ENCODE measurements at regions not wholly inside any gene's neighbourhood (a gene's known extent, or its start where the extent isn't known, plus 50 kb on each side); places are given as distances from the start of the nearest gene placed in this dataset.

DNA sequence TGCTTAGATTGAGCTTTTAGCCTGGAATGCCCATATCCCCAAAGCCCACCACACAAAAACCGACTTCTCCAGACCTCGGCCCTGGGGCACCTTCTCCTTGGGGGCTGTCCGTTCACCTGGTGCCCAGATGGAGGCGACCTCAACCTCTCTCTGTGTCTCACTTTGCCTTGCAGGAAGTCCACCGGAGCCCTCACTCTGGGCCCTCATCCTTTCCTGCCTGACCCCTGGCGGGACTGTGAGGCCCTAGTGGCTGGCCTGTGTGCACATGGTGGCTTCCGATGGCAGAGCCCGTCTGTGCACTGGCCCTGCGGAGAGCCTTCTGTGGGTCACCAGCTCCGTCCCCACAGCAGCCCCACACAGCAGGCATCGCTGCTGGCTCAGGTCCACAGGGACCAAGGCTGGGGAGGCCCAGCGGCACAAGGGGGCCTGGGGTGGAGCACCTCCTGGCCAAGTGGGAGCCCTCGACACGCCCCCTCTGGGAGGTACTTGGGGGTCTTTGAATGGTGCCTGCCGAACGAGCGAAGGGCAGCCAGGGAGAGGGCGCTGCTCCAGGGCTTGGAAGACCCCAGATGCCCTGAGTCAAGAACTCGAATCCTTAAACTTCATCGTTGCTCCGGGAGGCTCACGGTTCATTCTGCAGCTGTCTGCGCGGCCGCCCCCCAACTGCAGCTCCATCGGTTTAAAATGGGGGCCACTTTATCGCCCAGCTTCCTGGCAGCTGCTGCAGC, 97.2 kb upstream of the ADRA2C start:
- Histone ChIP-seq H3K4me3 (ENCODE audit: low read length) (no peak overlapping the region), H3K27ac (ENCODE audit: low read depth in 1 of 2, low read length in 2 of 2) (no peak overlapping the region), H3K27me3 (ENCODE audit: control insufficient read depth in 1 of 2, insufficient read depth in 2 of 2, low read length in 2 of 2) (peaks cover 0 to 3% of the 10 kb centered on the region in 2 experiments), H3K9me3 (ENCODE audit: control insufficient read depth in 1 of 2, insufficient read depth in 1 of 2, low read length in 2 of 2) (peaks cover 0 to 39% of the 10 kb centered on the region in 2 experiments), H3K4me1 (ENCODE audit: insufficient read depth, low read length) (no peaks in the 10 kb centered on the region), H3K36me3 (ENCODE audit: insufficient read depth, low read length) (no peaks in the 10 kb centered on the region)
- no peak overlapping the region for H3K27ac Mint-ChIP-seq
- H3K4me3 Mint-ChIP-seq, result no peak overlapping the region
- intact Hi-C loops (cut with DNase I, micrococcal nuclease), result no loop called here
- TF ChIP-seq, protein P1, sequence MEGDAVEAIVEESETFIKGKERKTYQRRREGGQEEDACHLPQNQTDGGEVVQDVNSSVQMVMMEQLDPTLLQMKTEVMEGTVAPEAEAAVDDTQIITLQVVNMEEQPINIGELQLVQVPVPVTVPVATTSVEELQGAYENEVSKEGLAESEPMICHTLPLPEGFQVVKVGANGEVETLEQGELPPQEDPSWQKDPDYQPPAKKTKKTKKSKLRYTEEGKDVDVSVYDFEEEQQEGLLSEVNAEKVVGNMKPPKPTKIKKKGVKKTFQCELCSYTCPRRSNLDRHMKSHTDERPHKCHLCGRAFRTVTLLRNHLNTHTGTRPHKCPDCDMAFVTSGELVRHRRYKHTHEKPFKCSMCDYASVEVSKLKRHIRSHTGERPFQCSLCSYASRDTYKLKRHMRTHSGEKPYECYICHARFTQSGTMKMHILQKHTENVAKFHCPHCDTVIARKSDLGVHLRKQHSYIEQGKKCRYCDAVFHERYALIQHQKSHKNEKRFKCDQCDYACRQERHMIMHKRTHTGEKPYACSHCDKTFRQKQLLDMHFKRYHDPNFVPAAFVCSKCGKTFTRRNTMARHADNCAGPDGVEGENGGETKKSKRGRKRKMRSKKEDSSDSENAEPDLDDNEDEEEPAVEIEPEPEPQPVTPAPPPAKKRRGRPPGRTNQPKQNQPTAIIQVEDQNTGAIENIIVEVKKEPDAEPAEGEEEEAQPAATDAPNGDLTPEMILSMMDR (IDR thresholded peaks at IDR 0.05), result no peak
- CTCF ChIA-PET, result no interaction called here
- DNase-seq, result no peak
- H3K4me1 Mint-ChIP-seq (ENCODE audit: low read depth), result no peaks in the 10 kb centered on the region
- H3K27me3 Mint-ChIP-seq, result peaks cover 12% of the 10 kb centered on the region
- ATAC-seq (ENCODE audit: poor library complexity), result no peak
- no peaks in the 10 kb centered on the region for H3K36me3 Mint-ChIP-seq (ENCODE audit: low read depth)
- peaks cover 4% of the 10 kb centered on the region for H3K9me3 Mint-ChIP-seq
- POLR2A ChIA-PET, result no interaction called here

DNA sequence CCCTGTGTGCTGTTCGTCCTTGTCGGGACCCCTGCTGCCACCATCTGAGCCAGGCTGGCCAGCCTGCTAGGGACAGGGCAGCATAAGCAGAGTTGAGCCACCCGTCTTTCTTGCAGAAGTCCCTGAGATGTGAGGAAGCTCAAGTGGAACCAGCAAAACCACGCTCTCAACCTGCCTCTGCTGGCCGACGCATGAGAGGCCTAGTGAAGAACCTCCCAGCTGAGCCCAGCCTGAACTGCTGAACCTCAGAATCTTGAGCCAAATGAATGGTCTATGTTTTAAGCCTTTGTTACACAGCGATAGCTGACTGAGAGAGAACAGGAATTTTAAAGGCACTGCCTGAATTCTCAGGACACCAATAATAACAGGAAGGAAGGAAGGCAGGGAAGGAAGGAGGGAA, 98.9 kb upstream of the ADRA2C start:
- DNase-seq (no peak), ATAC-seq (ENCODE audit: poor library complexity) (no peak)

DNA sequence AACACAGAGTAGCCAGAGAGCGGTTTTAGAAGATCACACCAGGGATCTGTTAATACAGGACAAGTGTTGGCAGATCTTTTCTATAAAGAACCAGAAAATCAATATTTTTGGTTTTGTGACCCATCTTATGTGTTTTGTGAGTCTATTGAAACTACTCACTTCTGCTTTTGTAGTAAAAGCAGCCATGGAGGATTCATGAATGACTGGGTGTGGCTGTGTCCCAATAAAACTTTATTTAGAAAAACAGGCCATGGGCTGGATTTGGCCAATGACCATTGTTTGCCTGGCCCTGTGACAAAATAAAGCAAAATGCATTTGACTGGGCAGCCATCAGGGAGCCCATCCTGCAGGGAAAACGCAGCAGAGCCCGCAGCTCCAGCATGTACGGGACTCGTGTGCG, 99.9 kb upstream of the ADRA2C start:
- no peak for ATAC-seq (ENCODE audit: poor library complexity)
- intact Hi-C loops (cut with DNase I, micrococcal nuclease), result no loop called here

More for the DNA sequence above, 98.9 kb upstream of the ADRA2C start:
- Histone ChIP-seq H3K27me3 (ENCODE audit: control insufficient read depth in 1 of 2, insufficient read depth in 2 of 2, low read length in 2 of 2) (peaks cover 0 to under 1% of the 10 kb centered on the region in 2 experiments), H3K4me1 (ENCODE audit: insufficient read depth, low read length) (no peaks in the 10 kb centered on the region), H3K27ac (ENCODE audit: low read depth in 1 of 2, low read length in 2 of 2) (no peak overlapping the region), H3K36me3 (ENCODE audit: insufficient read depth, low read length) (no peaks in the 10 kb centered on the region), H3K9me3 (ENCODE audit: control insufficient read depth in 1 of 2, insufficient read depth in 1 of 2, low read length in 2 of 2) (peaks cover 0 to 30% of the 10 kb centered on the region in 2 experiments), H3K4me3 (ENCODE audit: low read length) (no peak overlapping the region)
- Mint-ChIP-seq H3K27me3 (peaks cover 11% of the 10 kb centered on the region), H3K9me3 (peaks cover 2% of the 10 kb centered on the region), H3K27ac (no peak overlapping the region), H3K4me3 (no peak overlapping the region), H3K36me3 (ENCODE audit: low read depth) (no peaks in the 10 kb centered on the region), H3K4me1 (ENCODE audit: low read depth) (no peaks in the 10 kb centered on the region)
- intact Hi-C loops (cut with DNase I, micrococcal nuclease), result no loop called here
- CTCF ChIA-PET, result no interaction called here
- POLR2A ChIA-PET, result no interaction called here
- TF ChIP-seq, protein P1 (IDR thresholded peaks at IDR 0.05), result no peak

More for the DNA sequence above, 99.9 kb upstream of the ADRA2C start:
- no peak for DNase-seq
- CTCF ChIA-PET, result no interaction called here
- Histone ChIP-seq H3K27ac (ENCODE audit: low read depth in 1 of 2, low read length in 2 of 2) (no peak overlapping the region), H3K36me3 (ENCODE audit: insufficient read depth, low read length) (no peaks in the 10 kb centered on the region), H3K9me3 (ENCODE audit: control insufficient read depth in 1 of 2, insufficient read depth in 1 of 2, low read length in 2 of 2) (peaks cover 0 to 28% of the 10 kb centered on the region in 2 experiments), H3K27me3 (ENCODE audit: control insufficient read depth in 1 of 2, insufficient read depth in 2 of 2, low read length in 2 of 2) (no peaks in the 10 kb centered on the region), H3K4me1 (ENCODE audit: insufficient read depth, low read length) (no peaks in the 10 kb centered on the region), H3K4me3 (ENCODE audit: low read length) (no peak overlapping the region)
- Mint-ChIP-seq H3K9me3 (peaks cover 2% of the 10 kb centered on the region), H3K27me3 (peaks cover 11% of the 10 kb centered on the region), H3K36me3 (ENCODE audit: low read depth) (no peaks in the 10 kb centered on the region), H3K4me3 (no peak overlapping the region), H3K4me1 (ENCODE audit: low read depth) (no peaks in the 10 kb centered on the region), H3K27ac (no peak overlapping the region)
- POLR2A ChIA-PET, result no interaction called here
- TF ChIP-seq, protein P1 (IDR thresholded peaks at IDR 0.05), result no peak
